KOPT-K1 (cell line): ENCODE measurements at regions not wholly inside any gene's neighbourhood (a gene's known extent, or its start where the extent isn't known, plus 50 kb on each side); places are given as distances from the start of the nearest gene placed in this dataset.

Experiments
- H3K27ac ChIP-seq: fragments of 200-600 bp; sonication (generic); 2 replicates; pipeline ENCODE4 v1.5.1; 2016; ENCODE audit warnings: antibody characterized with exemption, mild to moderate bottlenecking, low read depth, low read length; ENCODE audit not compliant: poor library complexity, severe bottlenecking
- H3K36me3 ChIP-seq: fragments of 200-600 bp; sonication (generic); 2 replicates; pipeline ENCODE4 v1.5.1; 2017; ENCODE audit warnings: antibody characterized with exemption, mild to moderate bottlenecking, low read length, moderate library complexity; ENCODE audit not compliant: insufficient read depth
- H3K9me3 ChIP-seq: fragments of 200-600 bp; sonication (generic); 2 replicates; pipeline ENCODE4 v1.5.1; 2017; ENCODE audit warnings: antibody characterized with exemption, low read length, mild to moderate bottlenecking; ENCODE audit not compliant: insufficient read depth, poor library complexity, severe bottlenecking

GRCh38 chr11:45565446-45565988 is 99.9 kb downstream of the CHST1 start:
- Histone ChIP-seq H3K27ac (no peak overlapping the region), H3K9me3 (no peaks in the 10 kb centered on the region), H3K36me3 (no peaks in the 10 kb centered on the region)

- no peak overlapping the region for H3K27ac ChIP-seq
- H3K36me3 ChIP-seq, result no peaks in the 10 kb centered on the region
- H3K9me3 ChIP-seq, result no peaks in the 10 kb centered on the region
These were observed 101.6 kb downstream of the CHST1 start for GRCh38 chr11:45563810-45564209.

- Histone ChIP-seq H3K36me3 (no peaks in the 10 kb centered on the region), H3K9me3 (no peaks in the 10 kb centered on the region), H3K27ac (no peak overlapping the region)
These were observed 102.3 kb downstream of the CHST1 start for GRCh38 chr11:45563171-45563570.

GRCh38 chr11:45560913-45561281 is 104.5 kb downstream of the CHST1 start:
- H3K27ac ChIP-seq, result no peak overlapping the region
- H3K36me3 ChIP-seq, result no peaks in the 10 kb centered on the region
- no peaks in the 10 kb centered on the region for H3K9me3 ChIP-seq

GRCh38 chr11:45560155-45560912 is 105.1 kb downstream of the CHST1 start:
- no peaks in the 10 kb centered on the region for H3K36me3 ChIP-seq
- no peaks in the 10 kb centered on the region for H3K9me3 ChIP-seq
- H3K27ac ChIP-seq, result no peak overlapping the region

- no peaks in the 10 kb centered on the region for H3K9me3 ChIP-seq
- H3K27ac ChIP-seq, result no peak overlapping the region
- no peaks in the 10 kb centered on the region for H3K36me3 ChIP-seq
These were observed 108.3 kb downstream of the CHST1 start for GRCh38 chr11:45556851-45557707.

- Histone ChIP-seq H3K27ac (no peak overlapping the region), H3K9me3 (no peaks in the 10 kb centered on the region), H3K36me3 (no peaks in the 10 kb centered on the region)
These were observed 111.0 kb downstream of the CHST1 start for GRCh38 chr11:45554230-45554967.

- H3K36me3 ChIP-seq, result no peaks in the 10 kb centered on the region
- no peak overlapping the region for H3K27ac ChIP-seq
- no peaks in the 10 kb centered on the region for H3K9me3 ChIP-seq
These were observed 112.0 kb downstream of the CHST1 start for GRCh38 chr11:45553383-45553936.

GRCh38 chr11:45551191-45551713 is 114.2 kb downstream of the CHST1 start:
- H3K9me3 ChIP-seq, result no peaks in the 10 kb centered on the region
- no peaks in the 10 kb centered on the region for H3K36me3 ChIP-seq
- H3K27ac ChIP-seq, result no peak overlapping the region

GRCh38 chr11:45549257-45549656 is 116.2 kb downstream of the CHST1 start:
- Histone ChIP-seq H3K36me3 (no peaks in the 10 kb centered on the region), H3K27ac (no peak overlapping the region), H3K9me3 (no peaks in the 10 kb centered on the region)

- H3K9me3 ChIP-seq, result no peaks in the 10 kb centered on the region
- no peaks in the 10 kb centered on the region for H3K36me3 ChIP-seq
- no peak overlapping the region for H3K27ac ChIP-seq
These were observed 119.1 kb downstream of the CHST1 start for GRCh38 chr11:45546366-45546765.

GRCh38 chr11:45544826-45545225 is 120.6 kb downstream of the CHST1 start:
- H3K27ac ChIP-seq, result no peak overlapping the region
- no peaks in the 10 kb centered on the region for H3K36me3 ChIP-seq
- H3K9me3 ChIP-seq, result no peaks in the 10 kb centered on the region

- Histone ChIP-seq H3K9me3 (no peaks in the 10 kb centered on the region), H3K27ac (no peak overlapping the region), H3K36me3 (no peaks in the 10 kb centered on the region)
These were observed 121.5 kb downstream of the CHST1 start for GRCh38 chr11:45543808-45544422.

GRCh38 chr11:45543081-45543480 is 122.3 kb downstream of the CHST1 start:
- no peaks in the 10 kb centered on the region for H3K36me3 ChIP-seq
- no peaks in the 10 kb centered on the region for H3K9me3 ChIP-seq
- no peak overlapping the region for H3K27ac ChIP-seq
